ENCODE measurements at regions not wholly inside any gene's neighbourhood (a gene's known extent, or its start where the extent isn't known, plus 50 kb on each side); places are given as distances from the start of the nearest gene placed in this dataset.

GRCh38 chrX:78548012-78548411, 111.1 kb downstream of the RTL3 start:
- 49 to 69% methylated on average over 2 of the region's 2 CpGs for WGBS, 2 donors

GRCh38 chrX:78545233-78545632, 113.9 kb downstream of the RTL3 start:
- no peak for TF ChIP-seq CTCF (IDR thresholded peaks at IDR 0.05; ENCODE audit: control extremely low read depth, extremely low read depth)
- Histone ChIP-seq H3K4me3 (no peak overlapping the region), H3K27ac (ENCODE audit: low read depth in 1 of 2, low read length in 1 of 2) (no peak overlapping the region), H3K9me3 (ENCODE audit: control insufficient read depth in 4 of 4, insufficient read depth in 3 of 4, low read length in 3 of 4) (peaks cover 0 to 9% (median 1%) of the 10 kb centered on the region in 4 donors), H3K9ac (ENCODE audit: insufficient read depth in 1 of 2, low read length in 2 of 2) (no peak overlapping the region), H3K36me3 (ENCODE audit: control insufficient read depth in 4 of 4, insufficient read depth in 4 of 4, low read length in 4 of 4) (no peaks in the 10 kb centered on the region), H3K4me1 (ENCODE audit: control insufficient read depth in 5 of 5, insufficient read depth in 5 of 5, low read length in 5 of 5) (no peaks in the 10 kb centered on the region), H3K27me3 (ENCODE audit: control insufficient read depth in 3 of 3, insufficient read depth in 3 of 3, low read length in 2 of 3) (no peaks in the 10 kb centered on the region)
- no peak for ATAC-seq (ENCODE audit: insufficient read depth, low FRiP score)
- no peak for DNase-seq

More at GRCh38 chrX:78548012-78548411, 111.1 kb downstream of the RTL3 start:
- no peak overlapping the region for H3K4me3 ChIP-seq
- peaks cover 0 to 9% (median 1%) of the 10 kb centered on the region in 4 donors for H3K9me3 ChIP-seq (ENCODE audit: control insufficient read depth in 4 of 4, insufficient read depth in 3 of 4, low read length in 3 of 4)
- no peaks in the 10 kb centered on the region for H3K36me3 ChIP-seq (ENCODE audit: control insufficient read depth in 4 of 4, insufficient read depth in 4 of 4, low read length in 4 of 4)
- no peak for ATAC-seq (ENCODE audit: insufficient read depth, low FRiP score)
- no peak for DNase-seq
- H3K9ac ChIP-seq (ENCODE audit: insufficient read depth in 1 of 2, low read length in 2 of 2) = no peak overlapping the region
- no peak overlapping the region for H3K27ac ChIP-seq (ENCODE audit: low read depth in 1 of 2, low read length in 1 of 2)
- TF ChIP-seq CTCF (IDR thresholded peaks at IDR 0.05; ENCODE audit: control extremely low read depth, extremely low read depth) = no peak
- H3K4me1 ChIP-seq (ENCODE audit: control insufficient read depth in 5 of 5, insufficient read depth in 5 of 5, low read length in 5 of 5) = no peaks in the 10 kb centered on the region
- H3K27me3 ChIP-seq (ENCODE audit: control insufficient read depth in 3 of 3, insufficient read depth in 3 of 3, low read length in 2 of 3) = no peaks in the 10 kb centered on the region

DNA sequence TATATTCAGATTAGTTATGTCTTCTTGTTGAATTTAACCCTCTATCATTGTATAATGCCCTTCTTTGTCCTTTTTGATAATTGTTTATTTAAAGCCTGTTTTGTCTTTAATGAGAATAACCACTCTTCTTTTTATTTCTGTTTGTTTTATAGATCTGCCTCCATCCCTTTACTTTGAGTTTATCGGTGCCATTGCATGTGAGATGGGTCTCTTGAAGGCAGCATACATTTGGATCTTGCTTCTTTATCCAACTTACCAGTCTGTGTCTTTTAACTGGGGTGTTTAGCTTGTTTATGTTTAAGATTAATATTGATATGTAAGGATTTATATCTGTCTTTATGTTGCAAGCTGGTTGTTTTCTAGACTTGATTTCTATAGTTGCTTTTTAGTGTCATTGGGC, 115.8 kb downstream of the RTL3 start:
- TF ChIP-seq CTCF (IDR thresholded peaks at IDR 0.05; ENCODE audit: control extremely low read depth, extremely low read depth) = no peak
- Histone ChIP-seq H3K27ac (ENCODE audit: low read depth in 1 of 2, low read length in 1 of 2) (no peak overlapping the region), H3K4me1 (ENCODE audit: control insufficient read depth in 5 of 5, insufficient read depth in 5 of 5, low read length in 5 of 5) (no peaks in the 10 kb centered on the region), H3K9ac (ENCODE audit: insufficient read depth in 1 of 2, low read length in 2 of 2) (no peak overlapping the region), H3K4me3 (no peak overlapping the region), H3K9me3 (ENCODE audit: control insufficient read depth in 4 of 4, insufficient read depth in 3 of 4, low read length in 3 of 4) (peaks cover 0 to 9% (median 1%) of the 10 kb centered on the region in 4 donors), H3K36me3 (ENCODE audit: control insufficient read depth in 4 of 4, insufficient read depth in 4 of 4, low read length in 4 of 4) (no peaks in the 10 kb centered on the region), H3K27me3 (ENCODE audit: control insufficient read depth in 3 of 3, insufficient read depth in 3 of 3, low read length in 2 of 3) (no peaks in the 10 kb centered on the region)
- WGBS, 2 donors = 93 to 100% methylated on average over 1 of the region's 1 CpG
- DNase-seq = no peak
- ATAC-seq (ENCODE audit: insufficient read depth, low FRiP score) = no peak

DNA sequence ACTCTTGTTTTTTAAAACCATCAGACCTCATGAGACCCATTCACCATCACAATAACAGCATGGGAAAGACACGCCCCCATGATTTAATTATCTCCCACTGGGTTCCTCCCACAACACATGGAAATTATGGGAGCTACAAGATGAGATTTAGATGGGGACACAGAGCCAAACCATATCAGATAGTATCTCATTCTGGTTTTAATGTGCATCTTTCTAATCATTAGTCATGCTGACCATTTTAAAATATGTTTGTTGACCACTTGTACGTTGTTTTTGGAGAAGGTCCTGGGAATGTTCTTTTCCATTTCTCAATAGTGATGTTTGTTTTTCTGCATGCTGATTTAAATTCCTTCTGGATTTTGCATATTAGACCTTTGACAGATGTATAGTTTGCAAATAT, 119.0 kb downstream of the RTL3 start:
- no peaks in the 10 kb centered on the region for H3K36me3 ChIP-seq (ENCODE audit: control insufficient read depth in 4 of 4, insufficient read depth in 4 of 4, low read length in 4 of 4)
- 68 to 96% methylated on average over 2 of the region's 2 CpGs for WGBS, 2 donors
- H3K9ac ChIP-seq (ENCODE audit: insufficient read depth in 1 of 2, low read length in 2 of 2) = no peak overlapping the region
- no peak for TF ChIP-seq CTCF (IDR thresholded peaks at IDR 0.05; ENCODE audit: control extremely low read depth, extremely low read depth)
- no peaks in the 10 kb centered on the region for H3K4me1 ChIP-seq (ENCODE audit: control insufficient read depth in 5 of 5, insufficient read depth in 5 of 5, low read length in 5 of 5)
- H3K27ac ChIP-seq (ENCODE audit: low read depth in 1 of 2, low read length in 1 of 2) = no peak overlapping the region
- peaks cover 0 to 6% (median under 1%) of the 10 kb centered on the region in 4 donors for H3K9me3 ChIP-seq (ENCODE audit: control insufficient read depth in 4 of 4, insufficient read depth in 3 of 4, low read length in 3 of 4)
- no peaks in the 10 kb centered on the region for H3K27me3 ChIP-seq (ENCODE audit: control insufficient read depth in 3 of 3, insufficient read depth in 3 of 3, low read length in 2 of 3)
- no peak for DNase-seq
- ATAC-seq (ENCODE audit: insufficient read depth, low FRiP score) = no peak
- H3K4me3 ChIP-seq = no peak overlapping the region
